ENCODE measurements at regions not wholly inside any gene's neighbourhood (a gene's known extent, or its start where the extent isn't known, plus 50 kb on each side); places are given as distances from the start of the nearest gene placed in this dataset.

- TF ChIP-seq ZNF462 (CRISPR knock-in tag; IDR thresholded peaks at IDR 0.05) (no peak), ZNF331 (CRISPR knock-in tag; IDR thresholded peaks at IDR 0.05; ENCODE audit: low read depth) (no peak)
Measured at GRCh38 chr2:157180359-157180758, 77.1 kb upstream of the GALNT5 start (continued).

GRCh38 chr2:157181234-157181633, 76.3 kb upstream of the GALNT5 start:
- Histone ChIP-seq H3K9me2 (ENCODE audit: insufficient read depth) (no peaks in the 10 kb centered on the region), H3K4me3 (no peak overlapping the region), H3K4me1 (ENCODE audit: insufficient read depth) (no peaks in the 10 kb centered on the region; the same call in 1 of the 2 replicates), H3K36me3 (ENCODE audit: insufficient read depth) (no peaks in the 10 kb centered on the region), H2AFZ (no peak overlapping the region), H4K20me1 (replicated peaks; ENCODE audit: insufficient read depth) (no peaks in the 10 kb centered on the region), H3K27me3 (ENCODE audit: insufficient read depth) (no peaks in the 10 kb centered on the region), H3F3A (replicated peaks; ENCODE audit: low read depth) (no peaks in the 10 kb centered on the region), H3K4me2 (no peak overlapping the region), H3K79me2 (replicated peaks; ENCODE audit: insufficient read depth) (no peaks in the 10 kb centered on the region), H3K27ac (ENCODE audit: low read depth) (no peak overlapping the region)
- H3K36me3 Mint-ChIP-seq (ENCODE audit: low read depth), result peaks cover 2% of the 10 kb centered on the region; the same call in 1 of the 3 replicates
- H3K27ac Mint-ChIP-seq, result no peak overlapping the region
- peaks cover 2% of the 10 kb centered on the region; the same call in 1 of the 3 replicates for H3K4me1 Mint-ChIP-seq
- H3K4me3 Mint-ChIP-seq, result no peak overlapping the region
- DNase-seq (ENCODE audit: low spot score) (no peak), ATAC-seq (no peak)
- no peaks in the 10 kb centered on the region for H3K27me3 Mint-ChIP-seq (ENCODE audit: insufficient read depth, low read depth, poor library complexity)
- TF ChIP-seq EZH2phosphoT487 (IDR thresholded peaks at IDR 0.05; ENCODE audit: unreplicated experiment), result no peak
- no peak for TF ChIP-seq ZNF114 (CRISPR knock-in tag; IDR thresholded peaks at IDR 0.05)
- no peak for TF ChIP-seq ETS1 (IDR thresholded peaks at IDR 0.05)
- TF ChIP-seq EZH2 (IDR thresholded peaks at IDR 0.05; ENCODE audit: low read depth, unreplicated experiment), result no peak
- H3K9me3 Mint-ChIP-seq, result no peaks in the 10 kb centered on the region
